K562 (cell line): ENCODE measurements at regions not wholly inside any gene's neighbourhood (a gene's known extent, or its start where the extent isn't known, plus 50 kb on each side); places are given as distances from the start of the nearest gene placed in this dataset.

Experiments
- ARNT ChIP-seq, 2 experiments: fragments of 450-650 bp; IDR thresholded peaks; 2 replicates each; pipeline ENCODE4 v1.6.1; 2016; ENCODE audit warnings: mild to moderate bottlenecking in 1 of 2
- ATF7 ChIP-seq: fragments of 450-650 bp; IDR thresholded peaks from 2 replicates; pipeline ENCODE4 v1.7.1; 2014; ENCODE audit warnings: mild to moderate bottlenecking, moderate library complexity
- DPF2 ChIP-seq: fragments of 450-650 bp; IDR thresholded peaks from 2 replicates; pipeline ENCODE4 v1.6.1; 2016
- EP300 ChIP-seq: IDR thresholded peaks from 2 replicates; pipeline ENCODE4 v1.6.1; 2012; ENCODE audit warnings: low read length, improper control_type of control experiment
- ETV6 ChIP-seq, 3 experiments: fragments of 150-350 bp in 1 of 3; sonication (generic) in 1 of 3; formaldehyde crosslinking in 1 of 3; IDR thresholded peaks; 2 replicates each; pipeline versions ENCODE4 v1.6.1 to v1.8.0; 2014 to 2022; ENCODE audit warnings: borderline replicate concordance in 2 of 3, low read depth in 2 of 3, antibody characterized with exemption in 1 of 3, low read length in 1 of 3, mild to moderate bottlenecking in 1 of 3, missing genetic modification reagents in 1 of 3
- GATA2 ChIP-seq: sonication (generic); formaldehyde crosslinking; IDR thresholded peaks from 2 replicates; pipeline ENCODE4 v1.4.0; 2020; ENCODE audit warnings: mild to moderate bottlenecking, missing genetic modification reagents
- GATAD2B ChIP-seq: fragments of 450-650 bp; IDR thresholded peaks from 2 replicates; pipeline ENCODE4 v1.6.1; 2017; ENCODE audit warnings: mild to moderate bottlenecking, borderline replicate concordance
- HMGN3 ChIP-seq: IDR thresholded peaks from 2 replicates; pipeline ENCODE4 v1.6.1; 2011; ENCODE audit warnings: borderline replicate concordance, low read depth, mild to moderate bottlenecking, mixed read lengths, low read length; ENCODE audit not compliant: insufficient read length; ENCODE audit errors: extremely low read depth
- MAFF ChIP-seq: IDR thresholded peaks from 2 replicates; pipeline ENCODE4 v1.6.1; 2012; ENCODE audit warnings: low read length, improper control_type of control experiment
- MAX ChIP-seq: sonication (generic); formaldehyde crosslinking; IDR thresholded peaks from 2 replicates; pipeline ENCODE4 v1.9.0; 2022; ENCODE audit warnings: mild to moderate bottlenecking, missing genetic modification reagents
- MED1 ChIP-seq: sonication (generic); formaldehyde crosslinking; IDR thresholded peaks from 2 replicates; pipeline ENCODE4 v1.8.1; 2023; ENCODE audit warnings: missing genetic modification reagents, borderline replicate concordance
- MEIS2 ChIP-seq: fragments of 450-650 bp; IDR thresholded peaks from 2 replicates; pipeline ENCODE4 v1.6.1; 2014; ENCODE audit warnings: mild to moderate bottlenecking; ENCODE audit not compliant: partially characterized antibody
- OTX1 ChIP-seq: fragments of 450-650 bp; formaldehyde crosslinking; IDR thresholded peaks from 2 replicates; pipeline ENCODE4 v1.4.0; 2022; ENCODE audit warnings: mild to moderate bottlenecking
- RUNX1 ChIP-seq: sonication (generic); IDR thresholded peaks from 2 replicates; pipeline ENCODE4 v1.6.1; 2016; ENCODE audit warnings: antibody characterized with exemption, low read depth
- TCF7 ChIP-seq: sonication (generic); IDR thresholded peaks from 2 replicates; pipeline ENCODE4 v1.6.1; 2016; ENCODE audit warnings: antibody characterized with exemption, borderline replicate concordance
- TFE3 ChIP-seq: fragments of 450-650 bp; formaldehyde crosslinking; IDR thresholded peaks from 2 replicates; pipeline ENCODE4 v1.4.0; 2020; ENCODE audit warnings: mild to moderate bottlenecking, mixed read lengths
- ZBTB11 ChIP-seq, 3 experiments: fragments of 200-800 bp in 1 of 3; fragments of 250-450 bp in 1 of 3; fragments of 450-650 bp in 1 of 3; sonication (Bioruptor Pico) in 1 of 3; sonication (Bioruptor generic) in 1 of 3; formaldehyde crosslinking in 1 of 3; IDR thresholded peaks; 2 replicates each; pipeline versions ENCODE4 v1.6.1 to v1.8.0; 2016 to 2022; ENCODE audit warnings: mild to moderate bottlenecking in 2 of 3, missing genetic modification characterization in 2 of 3, missing compliant biosample characterization in 1 of 3, moderate library complexity in 1 of 3
- ZNF583 ChIP-seq: fragments of 250-450 bp; sonication (Bioruptor Pico); IDR thresholded peaks from 2 replicates; pipeline ENCODE4 v1.4.0; 2020
- ZNF609 ChIP-seq: sonication (generic); formaldehyde crosslinking; IDR thresholded peaks from 2 replicates; pipeline ENCODE4 v1.8.1; 2023; ENCODE audit warnings: missing genetic modification reagents, mild to moderate bottlenecking, borderline replicate concordance

GRCh38 chr7:10707519-10707918, 266.2 kb upstream of the PHF14 start (continued):
- TF ChIP-seq ZBTB11 (CRISPR knock-in tag; IDR thresholded peaks at IDR 0.05) (no peak), GATAD2B (no peak; the same call in 1 of the 2 replicates), TCF7 (peak; percentile 100), HMGN3 (peak; percentile 67), DPF2 (peak; percentile 98), RUNX1 (peak; percentile 81; the same call in 1 of the 2 replicates), ETV6 (IDR thresholded peaks at IDR 0.05; ENCODE audit: borderline replicate concordance in 1 of 2, low read depth in 2 of 2, low read length in 1 of 2) (peak in 1 of 2 experiments; percentile 48; a peak in 1 of 4 replicates), ETV6 (CRISPR knock-in tag; IDR thresholded peaks at IDR 0.05; ENCODE audit: borderline replicate concordance) (no peak), TFE3 (no peak), ZNF583 (CRISPR knock-in tag) (no peak), ATF7 (peak; percentile 71), MED1 (CRISPR knock-in tag) (no peak), EP300 (peak; percentile 97), MEIS2 (peak; percentile 100), ZNF609 (CRISPR knock-in tag) (no peak), OTX1 (CRISPR knock-in tag) (0 out of 2 replicates have a peak, but pooled peaks have one; percentile 43), GATA2 (CRISPR knock-in tag) (peak; percentile 43; the same call in 1 of the 2 replicates), MAFF (peak; percentile 52; the same call in 1 of the 2 replicates), ARNT (IDR thresholded peaks at IDR 0.05) (peak in 1 of 2 experiments; percentile 82; a peak in 1 of 4 replicates), MAX (no peak)
